ENCODE measurements at regions not wholly inside any gene's neighbourhood (a gene's known extent, or its start where the extent isn't known, plus 50 kb on each side); places are given as distances from the start of the nearest gene placed in this dataset.

GRCh38 chr5:66450237-66450636 is 146.0 kb upstream of the MAST4 start:
- H3K27me3 ChIP-seq (ENCODE audit: insufficient read depth, low read depth) = peaks cover 22% of the 10 kb centered on the region; the same call in 1 of the 2 replicates
- ChIA-PET POLR2A (ENCODE audit: unreplicated experiment) (no interaction called here), CTCF (no interaction called here)
- no peak overlapping the region for H2AFZ ChIP-seq
- no peak overlapping the region for H3K4me2 ChIP-seq
- TF ChIP-seq EZH2 (IDR thresholded peaks at IDR 0.05; ENCODE audit: low read depth) = no peak
- TF ChIP-seq, protein P1, sequence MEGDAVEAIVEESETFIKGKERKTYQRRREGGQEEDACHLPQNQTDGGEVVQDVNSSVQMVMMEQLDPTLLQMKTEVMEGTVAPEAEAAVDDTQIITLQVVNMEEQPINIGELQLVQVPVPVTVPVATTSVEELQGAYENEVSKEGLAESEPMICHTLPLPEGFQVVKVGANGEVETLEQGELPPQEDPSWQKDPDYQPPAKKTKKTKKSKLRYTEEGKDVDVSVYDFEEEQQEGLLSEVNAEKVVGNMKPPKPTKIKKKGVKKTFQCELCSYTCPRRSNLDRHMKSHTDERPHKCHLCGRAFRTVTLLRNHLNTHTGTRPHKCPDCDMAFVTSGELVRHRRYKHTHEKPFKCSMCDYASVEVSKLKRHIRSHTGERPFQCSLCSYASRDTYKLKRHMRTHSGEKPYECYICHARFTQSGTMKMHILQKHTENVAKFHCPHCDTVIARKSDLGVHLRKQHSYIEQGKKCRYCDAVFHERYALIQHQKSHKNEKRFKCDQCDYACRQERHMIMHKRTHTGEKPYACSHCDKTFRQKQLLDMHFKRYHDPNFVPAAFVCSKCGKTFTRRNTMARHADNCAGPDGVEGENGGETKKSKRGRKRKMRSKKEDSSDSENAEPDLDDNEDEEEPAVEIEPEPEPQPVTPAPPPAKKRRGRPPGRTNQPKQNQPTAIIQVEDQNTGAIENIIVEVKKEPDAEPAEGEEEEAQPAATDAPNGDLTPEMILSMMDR (conservative IDR thresholded peaks at IDR 0.05) = no peak
- no peaks in the 10 kb centered on the region for H3K9me2 ChIP-seq (ENCODE audit: insufficient read depth)
- DNase-seq = no peak
- intact Hi-C loops (cut with micrococcal nuclease; ENCODE audit: unreplicated experiment) = no loop called here
- BruUV-seq (replicated peaks) = no TSS peak
- H3K4me1 ChIP-seq (replicated peaks; ENCODE audit: insufficient read depth) = no peaks in the 10 kb centered on the region
- H3F3A ChIP-seq (ENCODE audit: insufficient read depth, low read depth) = no peaks in the 10 kb centered on the region
- H3K36me3 ChIP-seq (ENCODE audit: low read depth) = no peaks in the 10 kb centered on the region
- H3K79me2 ChIP-seq (ENCODE audit: low read depth) = no peaks in the 10 kb centered on the region
- no peaks in the 10 kb centered on the region for H4K20me1 ChIP-seq (ENCODE audit: insufficient read depth)
- no peak overlapping the region for H3K27ac ChIP-seq
- H3K4me3 ChIP-seq = no peak overlapping the region
- H3K9me3 ChIP-seq (ENCODE audit: insufficient read depth, low read depth) = no peaks in the 10 kb centered on the region

GRCh38 chr5:66450988-66451387 is 145.2 kb upstream of the MAST4 start:
- no peaks in the 10 kb centered on the region for H3K4me1 ChIP-seq (replicated peaks; ENCODE audit: insufficient read depth)
- H4K20me1 ChIP-seq (ENCODE audit: insufficient read depth) = no peaks in the 10 kb centered on the region
- H3K36me3 ChIP-seq (ENCODE audit: low read depth) = no peaks in the 10 kb centered on the region
- no peak overlapping the region for H3K4me2 ChIP-seq
- H3K79me2 ChIP-seq (ENCODE audit: low read depth) = no peaks in the 10 kb centered on the region
- TF ChIP-seq, protein P1 (conservative IDR thresholded peaks at IDR 0.05) = no peak
- TF ChIP-seq EZH2 (IDR thresholded peaks at IDR 0.05; ENCODE audit: low read depth) = no peak
- intact Hi-C loops (cut with micrococcal nuclease; ENCODE audit: unreplicated experiment) = no loop called here
- no peak overlapping the region for H3K27ac ChIP-seq
- ChIA-PET POLR2A (ENCODE audit: unreplicated experiment) (no interaction called here), CTCF (no interaction called here)
- no peak overlapping the region for H2AFZ ChIP-seq
- no peaks in the 10 kb centered on the region for H3K9me2 ChIP-seq (ENCODE audit: insufficient read depth)
- DNase-seq = no peak
- no peaks in the 10 kb centered on the region for H3F3A ChIP-seq (ENCODE audit: insufficient read depth, low read depth)
- no TSS peak for BruUV-seq (replicated peaks)
- H3K4me3 ChIP-seq = no peak overlapping the region
- peaks cover 22% of the 10 kb centered on the region; the same call in 1 of the 2 replicates for H3K27me3 ChIP-seq (ENCODE audit: insufficient read depth, low read depth)
- no peaks in the 10 kb centered on the region for H3K9me3 ChIP-seq (ENCODE audit: insufficient read depth, low read depth)

GRCh38 chr5:66452109-66452508 is 144.1 kb upstream of the MAST4 start:
- Histone ChIP-seq H3F3A (ENCODE audit: insufficient read depth, low read depth) (no peaks in the 10 kb centered on the region), H4K20me1 (ENCODE audit: insufficient read depth) (no peaks in the 10 kb centered on the region), H3K9me2 (ENCODE audit: insufficient read depth) (no peaks in the 10 kb centered on the region), H3K79me2 (ENCODE audit: low read depth) (no peaks in the 10 kb centered on the region), H3K4me2 (no peak overlapping the region), H3K27ac (no peak overlapping the region), H3K4me1 (replicated peaks; ENCODE audit: insufficient read depth) (no peaks in the 10 kb centered on the region), H3K27me3 (ENCODE audit: insufficient read depth, low read depth) (peaks cover 22% of the 10 kb centered on the region; the same call in 1 of the 2 replicates), H3K36me3 (ENCODE audit: low read depth) (no peaks in the 10 kb centered on the region), H3K4me3 (no peak overlapping the region), H3K9me3 (ENCODE audit: insufficient read depth, low read depth) (no peaks in the 10 kb centered on the region), H2AFZ (no peak overlapping the region)
- no peak for DNase-seq
- ChIA-PET POLR2A (ENCODE audit: unreplicated experiment) (no interaction called here), CTCF (no interaction called here)
- intact Hi-C loops (cut with micrococcal nuclease; ENCODE audit: unreplicated experiment) = no loop called here
- no peak for TF ChIP-seq EZH2 (IDR thresholded peaks at IDR 0.05; ENCODE audit: low read depth)
- TF ChIP-seq, protein P1 (conservative IDR thresholded peaks at IDR 0.05) = no peak
- no TSS peak for BruUV-seq (replicated peaks)

Data from PC-9 (cell line).